ENCODE measurements at regions not wholly inside any gene's neighbourhood (a gene's known extent, or its start where the extent isn't known, plus 50 kb on each side); places are given as distances from the start of the nearest gene placed in this dataset.
A peak's percentile ranks its signal among the peaks of the same experiment; 100 is the strongest.

DNA sequence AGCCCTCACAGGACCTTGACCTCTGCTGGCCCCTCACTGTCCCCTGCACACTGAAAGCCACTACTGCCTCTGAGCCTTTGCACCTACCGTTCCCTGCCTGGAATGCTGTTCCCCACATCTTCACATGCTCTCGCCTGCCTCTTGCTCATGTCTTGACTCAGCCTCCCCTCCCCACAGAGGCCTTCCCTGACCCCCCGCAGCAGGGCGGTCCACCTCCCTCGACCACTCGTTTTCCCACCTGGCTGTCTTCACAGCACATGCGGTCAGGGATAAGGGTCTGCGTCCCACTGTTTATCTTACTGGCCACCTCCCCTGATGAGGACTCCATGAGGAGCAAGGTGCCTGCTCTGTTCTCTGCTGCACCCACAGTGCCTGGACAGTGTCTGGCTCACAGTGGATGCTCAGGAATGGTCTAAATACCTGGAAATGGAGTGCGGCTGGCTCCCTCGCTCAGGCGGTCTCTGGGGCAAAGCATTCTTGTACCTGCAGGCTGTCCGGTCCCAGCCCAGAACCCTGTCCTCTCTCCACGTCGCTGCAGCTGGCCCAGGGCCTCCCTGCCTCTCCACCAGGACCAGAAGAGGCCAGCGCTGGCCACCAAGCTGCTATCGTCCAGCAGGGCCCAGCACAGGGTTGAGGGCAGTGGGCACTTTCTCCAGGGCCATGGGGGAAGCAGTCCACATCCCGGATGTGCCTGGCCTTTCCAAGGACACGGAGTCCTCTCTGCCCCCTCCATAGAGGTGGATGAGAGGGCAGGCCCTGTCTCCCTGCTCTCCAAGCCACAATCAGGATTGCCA is 107.4 kb downstream of the NCOR2 start:
- DNase-seq (ENCODE audit: low spot score) (no peak), ATAC-seq (ENCODE audit: low FRiP score) (no peak)
- TF ChIP-seq, protein P1, sequence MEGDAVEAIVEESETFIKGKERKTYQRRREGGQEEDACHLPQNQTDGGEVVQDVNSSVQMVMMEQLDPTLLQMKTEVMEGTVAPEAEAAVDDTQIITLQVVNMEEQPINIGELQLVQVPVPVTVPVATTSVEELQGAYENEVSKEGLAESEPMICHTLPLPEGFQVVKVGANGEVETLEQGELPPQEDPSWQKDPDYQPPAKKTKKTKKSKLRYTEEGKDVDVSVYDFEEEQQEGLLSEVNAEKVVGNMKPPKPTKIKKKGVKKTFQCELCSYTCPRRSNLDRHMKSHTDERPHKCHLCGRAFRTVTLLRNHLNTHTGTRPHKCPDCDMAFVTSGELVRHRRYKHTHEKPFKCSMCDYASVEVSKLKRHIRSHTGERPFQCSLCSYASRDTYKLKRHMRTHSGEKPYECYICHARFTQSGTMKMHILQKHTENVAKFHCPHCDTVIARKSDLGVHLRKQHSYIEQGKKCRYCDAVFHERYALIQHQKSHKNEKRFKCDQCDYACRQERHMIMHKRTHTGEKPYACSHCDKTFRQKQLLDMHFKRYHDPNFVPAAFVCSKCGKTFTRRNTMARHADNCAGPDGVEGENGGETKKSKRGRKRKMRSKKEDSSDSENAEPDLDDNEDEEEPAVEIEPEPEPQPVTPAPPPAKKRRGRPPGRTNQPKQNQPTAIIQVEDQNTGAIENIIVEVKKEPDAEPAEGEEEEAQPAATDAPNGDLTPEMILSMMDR (IDR thresholded peaks at IDR 0.05): no peak

DNA sequence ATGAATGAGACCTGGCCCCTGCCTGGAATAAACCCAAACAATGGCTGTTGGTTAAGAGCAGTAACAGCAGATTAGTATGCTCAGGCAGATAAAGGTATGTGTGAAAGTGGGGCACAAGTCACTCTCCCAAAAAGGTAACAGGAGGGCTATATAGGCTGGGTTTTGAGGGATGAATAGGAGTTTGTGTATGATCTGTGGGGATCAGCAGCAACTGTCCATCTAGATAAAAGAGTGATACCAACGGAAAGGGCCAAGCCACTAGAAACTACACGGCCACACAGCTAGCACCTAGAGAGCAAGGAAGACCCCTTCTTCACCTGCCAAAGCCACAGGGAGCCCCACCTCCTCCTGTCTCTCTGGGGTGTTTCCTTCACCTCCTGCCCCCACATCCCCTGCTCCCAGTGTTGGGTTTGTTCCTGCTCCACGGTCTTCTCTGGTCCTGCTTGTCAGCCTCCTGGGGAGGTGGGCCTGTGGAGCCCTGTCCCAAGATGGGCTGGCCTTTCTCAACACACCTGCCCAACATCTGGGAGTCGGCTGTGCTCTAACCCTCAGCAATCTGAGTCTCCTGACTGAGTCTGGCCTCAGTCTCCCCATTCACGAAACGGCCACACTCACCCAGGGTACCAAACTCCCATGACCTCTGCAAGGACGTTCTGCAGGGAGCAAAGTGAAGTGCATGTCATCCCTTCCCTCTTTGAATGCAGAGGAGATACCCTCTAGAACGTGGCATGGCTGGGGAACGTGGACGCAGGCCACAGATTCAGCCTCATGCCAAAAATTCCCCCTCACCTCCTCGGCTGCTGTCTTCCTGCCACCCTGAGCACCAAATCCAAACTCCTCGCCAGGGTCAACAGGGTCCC is 108.2 kb downstream of the NCOR2 start:
- TF ChIP-seq, protein P1 (IDR thresholded peaks at IDR 0.05): no peak
- no peak for ATAC-seq (ENCODE audit: low FRiP score)
- DNase-seq (ENCODE audit: low spot score): no peak

DNA sequence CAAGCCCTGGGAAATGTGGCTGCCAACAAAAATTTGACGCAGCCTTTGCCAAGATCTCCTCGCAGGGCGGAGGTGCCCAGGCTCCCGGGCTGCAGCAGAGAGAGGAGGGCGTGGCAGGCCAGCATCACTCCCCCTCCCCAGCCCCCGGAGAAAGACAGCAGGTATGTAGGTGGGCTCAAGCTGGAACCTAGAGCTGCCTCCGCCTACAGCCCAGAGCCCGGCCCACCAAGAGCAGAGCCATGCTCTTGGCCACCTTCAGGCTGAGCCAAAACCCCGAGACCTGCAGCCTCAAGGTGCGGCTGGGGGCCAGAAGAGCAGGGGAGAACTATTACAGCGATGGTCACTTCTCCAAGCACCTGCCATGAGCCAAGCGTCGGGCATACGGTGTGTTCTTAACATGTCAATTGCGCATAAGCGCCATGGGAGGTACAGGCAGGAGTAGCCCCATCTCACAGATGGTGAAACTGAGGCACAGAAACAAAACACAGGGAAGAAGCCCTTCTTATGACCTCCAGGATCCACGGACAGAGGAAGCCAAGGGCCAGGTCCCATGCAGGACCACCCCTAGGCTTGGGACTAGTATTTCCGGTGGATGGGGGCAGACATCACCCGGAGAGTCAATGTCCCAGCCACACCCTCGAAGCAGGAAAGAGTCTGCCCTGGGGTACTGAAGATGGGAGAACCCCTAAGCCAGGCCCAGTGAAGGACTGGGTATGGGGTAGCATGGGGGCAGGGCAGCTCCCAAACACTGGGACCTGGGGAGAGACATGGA is 109.0 kb downstream of the NCOR2 start:
- DNase-seq (ENCODE audit: low spot score) (no peak), ATAC-seq (ENCODE audit: low FRiP score) (no peak)

DNA sequence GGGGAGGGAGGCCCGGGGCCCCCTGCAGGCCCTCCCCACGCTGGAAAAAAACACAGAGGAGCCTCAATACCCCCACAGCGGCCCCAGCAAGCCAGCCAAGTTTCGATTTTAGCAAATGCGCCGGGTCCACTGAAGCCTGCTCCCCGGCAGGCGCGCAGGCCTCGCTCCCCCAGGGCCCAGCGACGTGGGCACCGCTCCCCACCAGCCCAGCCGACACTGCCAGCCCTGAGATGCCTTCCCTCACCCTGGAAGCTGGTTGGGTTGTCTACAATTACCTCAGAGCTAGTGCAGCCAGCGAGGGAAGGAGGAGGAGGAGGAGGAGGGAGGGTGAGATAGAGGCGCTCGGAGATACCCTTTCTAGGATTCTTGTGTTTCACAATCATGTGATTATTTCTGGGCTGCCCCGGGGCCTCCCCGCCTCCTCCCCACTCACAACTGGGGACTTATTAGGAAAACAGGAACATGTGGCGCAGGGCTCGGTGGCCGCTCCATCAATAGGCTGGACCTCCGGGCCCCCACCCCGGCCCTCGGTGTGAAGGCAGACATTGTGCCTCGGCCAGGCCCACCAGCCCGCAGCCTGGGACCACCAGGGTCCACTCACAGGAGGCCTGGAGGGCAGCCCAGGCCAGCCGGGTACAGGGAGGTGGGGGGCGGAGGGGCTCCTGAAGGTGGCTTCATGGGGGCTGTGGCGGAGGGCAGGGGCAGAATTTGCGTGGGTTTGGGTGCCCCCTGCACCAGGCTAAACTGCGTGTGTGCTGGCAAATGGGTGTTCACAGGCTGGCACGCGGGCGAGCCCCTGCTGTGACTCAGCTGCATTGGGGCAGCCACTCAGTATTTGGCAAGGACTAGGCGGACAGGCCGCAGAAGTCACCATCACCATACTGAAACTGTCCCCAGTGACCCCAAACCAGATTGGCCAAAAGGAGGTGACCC is 109.9 kb downstream of the NCOR2 start:
- DNase-seq (ENCODE audit: low spot score) (peak; percentile 66), ATAC-seq (ENCODE audit: low FRiP score) (peak; percentile 88)
- TF ChIP-seq, protein P1 (IDR thresholded peaks at IDR 0.05): no peak

More for the DNA sequence above, 109.0 kb downstream of the NCOR2 start:
- TF ChIP-seq, protein P1 (IDR thresholded peaks at IDR 0.05): no peak

DNA sequence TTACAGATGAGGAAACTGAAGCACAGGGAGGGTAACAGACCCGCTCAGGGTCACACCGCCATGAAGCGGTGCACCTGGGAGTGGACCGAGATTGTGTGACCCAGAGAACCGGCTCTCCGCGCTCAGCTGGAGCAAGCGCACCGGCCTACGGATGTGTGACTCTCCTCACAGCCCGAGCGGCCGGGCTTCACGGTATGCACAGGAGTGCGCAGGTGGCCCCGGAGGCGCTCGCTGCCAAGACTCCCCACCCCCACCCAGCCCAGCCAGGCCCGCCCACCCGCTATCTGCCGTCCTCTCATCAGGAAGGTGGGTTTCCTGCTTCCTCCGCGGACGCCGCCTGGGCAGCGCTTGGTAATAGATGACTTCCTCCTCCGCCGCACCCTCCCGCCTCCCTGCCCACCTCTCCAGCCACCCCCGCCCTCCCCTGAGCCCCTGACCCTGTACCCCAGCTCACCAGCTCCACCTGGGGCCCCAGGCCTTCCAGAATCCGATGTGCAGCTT is 110.7 kb downstream of the NCOR2 start:
- ATAC-seq (ENCODE audit: low FRiP score) (no peak), DNase-seq (ENCODE audit: low spot score) (no peak)
- TF ChIP-seq, protein P1 (IDR thresholded peaks at IDR 0.05): no peak

All from omental fat pad (tissue), 3 donors.